Nephron (organoid): ENCODE measurements at regions not wholly inside any gene's neighbourhood (a gene's known extent, or its start where the extent isn't known, plus 50 kb on each side); places are given as distances from the start of the nearest gene placed in this dataset.

Experiments
- H3K27ac Mint-ChIP-seq, 3 experiments: 2 replicates each; pipeline ENCODE4 v1.8.0; 2020; ENCODE audit warnings: mixed read lengths in 3 of 3, mild to moderate bottlenecking in 2 of 3, moderate library complexity in 1 of 3
- H3K27me3 Mint-ChIP-seq: 2 replicates; pipeline ENCODE4 v1.8.0; 2021; ENCODE audit warnings: low read depth, mild to moderate bottlenecking, moderate library complexity, mixed read lengths
- H3K36me3 Mint-ChIP-seq: 2 replicates; pipeline ENCODE4 v1.8.0; 2020; ENCODE audit warnings: low read depth, mixed read lengths
- H3K4me1 Mint-ChIP-seq: 2 replicates; pipeline ENCODE4 v1.8.0; 2020; ENCODE audit warnings: mixed read lengths
- H3K4me3 Mint-ChIP-seq, 3 experiments: 2 replicates each; pipeline ENCODE4 v1.8.0; 2020; ENCODE audit warnings: mild to moderate bottlenecking in 3 of 3, mixed read lengths in 3 of 3, moderate library complexity in 2 of 3
- H3K9me3 Mint-ChIP-seq: 2 replicates; pipeline ENCODE4 v1.8.0; 2020; ENCODE audit warnings: mixed read lengths
- TF ChIP-seq, protein P1 (sequence below), 3 experiments: fragments of 200-600 bp; sonication (generic); IDR thresholded peaks; one replicate each; pipeline ENCODE4 v1.5.0; 2021; ENCODE audit warnings: antibody characterized with exemption in 3 of 3; ENCODE audit not compliant: unreplicated experiment in 3 of 3

- peaks cover 45% of the 10 kb centered on the region for H3K4me1 Mint-ChIP-seq
- H3K36me3 Mint-ChIP-seq, result no peaks in the 10 kb centered on the region
- H3K4me3 Mint-ChIP-seq, result no peak overlapping the region
- TF ChIP-seq, protein P1, sequence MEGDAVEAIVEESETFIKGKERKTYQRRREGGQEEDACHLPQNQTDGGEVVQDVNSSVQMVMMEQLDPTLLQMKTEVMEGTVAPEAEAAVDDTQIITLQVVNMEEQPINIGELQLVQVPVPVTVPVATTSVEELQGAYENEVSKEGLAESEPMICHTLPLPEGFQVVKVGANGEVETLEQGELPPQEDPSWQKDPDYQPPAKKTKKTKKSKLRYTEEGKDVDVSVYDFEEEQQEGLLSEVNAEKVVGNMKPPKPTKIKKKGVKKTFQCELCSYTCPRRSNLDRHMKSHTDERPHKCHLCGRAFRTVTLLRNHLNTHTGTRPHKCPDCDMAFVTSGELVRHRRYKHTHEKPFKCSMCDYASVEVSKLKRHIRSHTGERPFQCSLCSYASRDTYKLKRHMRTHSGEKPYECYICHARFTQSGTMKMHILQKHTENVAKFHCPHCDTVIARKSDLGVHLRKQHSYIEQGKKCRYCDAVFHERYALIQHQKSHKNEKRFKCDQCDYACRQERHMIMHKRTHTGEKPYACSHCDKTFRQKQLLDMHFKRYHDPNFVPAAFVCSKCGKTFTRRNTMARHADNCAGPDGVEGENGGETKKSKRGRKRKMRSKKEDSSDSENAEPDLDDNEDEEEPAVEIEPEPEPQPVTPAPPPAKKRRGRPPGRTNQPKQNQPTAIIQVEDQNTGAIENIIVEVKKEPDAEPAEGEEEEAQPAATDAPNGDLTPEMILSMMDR (IDR thresholded peaks at IDR 0.05; ENCODE audit: unreplicated experiment in 3 of 3), result no peak
- peaks cover 26% of the 10 kb centered on the region for H3K27me3 Mint-ChIP-seq
- peak overlapping the region; percentile 86 to 94 (median 91) for H3K27ac Mint-ChIP-seq
- no peaks in the 10 kb centered on the region for H3K9me3 Mint-ChIP-seq
These were observed 171.0 kb downstream of the QRSL1 start for GRCh38 chr6:106800379-106800778.

GRCh38 chr6:106799031-106799894 lies 169.9 kb downstream of the QRSL1 start:
- TF ChIP-seq, protein P1 (IDR thresholded peaks at IDR 0.05; ENCODE audit: unreplicated experiment in 3 of 3), result no peak
- Mint-ChIP-seq H3K27me3 (peaks cover 30% of the 10 kb centered on the region), H3K9me3 (no peaks in the 10 kb centered on the region), H3K4me3 (peak overlapping the region; percentile 11 to 33 (median 26)), H3K4me1 (peaks cover 42% of the 10 kb centered on the region), H3K27ac (peak overlapping the region; percentile 86 to 94 (median 91)), H3K36me3 (no peaks in the 10 kb centered on the region)

DNA sequence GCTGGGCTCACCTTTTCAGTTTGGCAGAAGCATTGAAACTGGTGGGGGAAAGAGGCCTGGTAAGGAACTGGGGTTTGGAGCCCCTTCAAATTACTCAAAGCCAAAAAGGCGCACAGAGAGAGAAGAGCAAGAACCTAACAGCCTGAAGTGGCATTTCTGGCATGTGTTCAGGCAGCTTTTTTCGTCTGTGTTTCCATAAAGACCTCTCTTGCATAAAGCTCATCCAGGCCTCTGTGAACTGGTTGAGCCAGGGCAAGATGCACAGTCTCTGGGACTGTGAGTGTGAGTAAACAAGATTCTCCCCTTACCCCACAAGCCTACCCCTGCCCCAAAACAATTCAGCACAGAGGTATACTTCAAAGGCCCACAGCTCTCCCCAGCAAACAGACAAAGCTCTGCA lies 167.8 kb downstream of the QRSL1 start:
- TF ChIP-seq, protein P1 (IDR thresholded peaks at IDR 0.05; ENCODE audit: unreplicated experiment in 3 of 3), result no peak
- Mint-ChIP-seq H3K27ac (peak overlapping the region; percentile 73 to 94 (median 77)), H3K36me3 (no peaks in the 10 kb centered on the region), H3K9me3 (no peaks in the 10 kb centered on the region), H3K27me3 (peaks cover 48% of the 10 kb centered on the region), H3K4me3 (no peak overlapping the region), H3K4me1 (peaks cover 41% of the 10 kb centered on the region)

DNA sequence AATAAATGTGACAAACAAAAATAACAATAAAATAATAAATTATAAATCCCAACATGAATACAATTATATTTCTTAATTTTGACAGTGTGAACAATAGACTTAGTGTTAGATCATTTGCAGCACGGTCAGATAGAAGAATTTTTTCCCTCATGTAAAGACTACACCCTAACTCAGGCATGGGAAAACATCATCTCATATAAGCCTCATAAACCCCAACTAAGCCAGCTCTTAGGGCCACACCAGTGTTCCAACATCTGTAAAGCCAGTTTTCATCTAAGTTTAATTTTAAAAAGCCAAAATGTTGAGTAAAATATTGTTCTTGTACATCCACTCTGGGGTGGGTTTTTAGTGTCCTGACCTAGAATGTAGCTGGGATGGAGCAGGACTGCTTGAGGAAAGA lies 167.4 kb downstream of the QRSL1 start:
- TF ChIP-seq, protein P1 (IDR thresholded peaks at IDR 0.05; ENCODE audit: unreplicated experiment in 3 of 3), result no peak
- H3K27me3 Mint-ChIP-seq, result peaks cover 44% of the 10 kb centered on the region
- no peaks in the 10 kb centered on the region for H3K36me3 Mint-ChIP-seq
- peaks cover 37% of the 10 kb centered on the region for H3K4me1 Mint-ChIP-seq
- no peaks in the 10 kb centered on the region for H3K9me3 Mint-ChIP-seq
- no peak overlapping the region for H3K4me3 Mint-ChIP-seq
- H3K27ac Mint-ChIP-seq, result peak overlapping the region; percentile 73 to 94 (median 77)

GRCh38 chr6:106794129-106794528 lies 164.8 kb downstream of the QRSL1 start:
- Mint-ChIP-seq H3K36me3 (no peaks in the 10 kb centered on the region), H3K4me3 (no peak overlapping the region), H3K27ac (peak overlapping the region in 2 of 3 experiments; percentile 27 to 39), H3K27me3 (peaks cover 54% of the 10 kb centered on the region), H3K9me3 (no peaks in the 10 kb centered on the region), H3K4me1 (peaks cover 36% of the 10 kb centered on the region)
- TF ChIP-seq, protein P1 (IDR thresholded peaks at IDR 0.05; ENCODE audit: unreplicated experiment in 3 of 3), result no peak
